ENCODE measurements at regions not wholly inside any gene's neighbourhood (a gene's known extent, or its start where the extent isn't known, plus 50 kb on each side); places are given as distances from the start of the nearest gene placed in this dataset.

DNA sequence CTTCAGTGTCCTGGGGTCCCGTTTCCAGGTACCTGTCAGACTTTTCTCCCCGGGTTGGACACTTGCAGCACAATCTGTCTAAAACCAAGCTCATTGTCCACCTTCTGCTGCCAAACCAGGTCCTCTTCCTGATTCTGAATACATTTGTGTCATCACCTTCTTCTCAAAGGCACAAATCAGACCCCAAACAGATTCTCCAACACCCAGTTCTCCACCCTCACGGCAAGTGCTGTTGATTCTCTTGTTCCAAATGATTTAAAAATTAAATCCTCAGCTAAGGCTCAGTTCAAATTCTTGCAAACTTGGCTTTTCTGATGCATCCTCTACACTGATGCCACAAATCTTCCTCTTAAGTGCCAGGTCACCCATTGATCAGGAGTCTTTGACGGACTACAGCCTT, 122.5 kb upstream of the LDB2 start:
- TF ChIP-seq POLR2AphosphoS5 (IDR thresholded peaks at IDR 0.05; ENCODE audit: low read depth, low read length) (no peak), SPI1 (IDR thresholded peaks at IDR 0.05; ENCODE audit: low read depth, low read length) (no peak)
